Central memory CD8-positive, alpha-beta T cell (primary cell): ENCODE measurements at regions not wholly inside any gene's neighbourhood (a gene's known extent, or its start where the extent isn't known, plus 50 kb on each side); places are given as distances from the start of the nearest gene placed in this dataset.

Experiments used
- ATAC-seq: fragments of 150-1000 bp; cut with Tn5 transposase; replicated peaks from 2 replicates; pipeline ENCODE4 v1.10.0; 2022; ENCODE audit warnings: mild to moderate bottlenecking, moderate FRiP score, moderate number of reproducible peaks; ENCODE audit not compliant: poor library complexity, severe bottlenecking; ENCODE audit errors: extremely low read depth
- DNase-seq, 2 donors: peaks; one replicate each; pipeline ENCODE4 v3.0.0; 2021; ENCODE audit warnings: low spot score in 2 of 2
- H3K27ac Mint-ChIP-seq: one replicate; pipeline ENCODE4 v1.8.0; 2022; ENCODE audit warnings: low read depth, mild to moderate bottlenecking, moderate library complexity, mixed read lengths
- H3K27me3 Mint-ChIP-seq: one replicate; pipeline ENCODE4 v1.8.0; 2022; ENCODE audit warnings: mixed read lengths
- H3K36me3 Mint-ChIP-seq: one replicate; pipeline ENCODE4 v1.8.0; 2022; ENCODE audit warnings: mild to moderate bottlenecking, moderate library complexity, mixed read lengths; ENCODE audit not compliant: insufficient read depth
- H3K4me1 Mint-ChIP-seq: one replicate; pipeline ENCODE4 v1.8.0; 2022; ENCODE audit warnings: mixed read lengths
- H3K4me3 Mint-ChIP-seq: one replicate; pipeline ENCODE4 v1.8.0; 2022; ENCODE audit warnings: mild to moderate bottlenecking, moderate library complexity, mixed read lengths
- H3K9me3 Mint-ChIP-seq: one replicate; pipeline ENCODE4 v1.8.0; 2022; ENCODE audit warnings: mixed read lengths

DNA sequence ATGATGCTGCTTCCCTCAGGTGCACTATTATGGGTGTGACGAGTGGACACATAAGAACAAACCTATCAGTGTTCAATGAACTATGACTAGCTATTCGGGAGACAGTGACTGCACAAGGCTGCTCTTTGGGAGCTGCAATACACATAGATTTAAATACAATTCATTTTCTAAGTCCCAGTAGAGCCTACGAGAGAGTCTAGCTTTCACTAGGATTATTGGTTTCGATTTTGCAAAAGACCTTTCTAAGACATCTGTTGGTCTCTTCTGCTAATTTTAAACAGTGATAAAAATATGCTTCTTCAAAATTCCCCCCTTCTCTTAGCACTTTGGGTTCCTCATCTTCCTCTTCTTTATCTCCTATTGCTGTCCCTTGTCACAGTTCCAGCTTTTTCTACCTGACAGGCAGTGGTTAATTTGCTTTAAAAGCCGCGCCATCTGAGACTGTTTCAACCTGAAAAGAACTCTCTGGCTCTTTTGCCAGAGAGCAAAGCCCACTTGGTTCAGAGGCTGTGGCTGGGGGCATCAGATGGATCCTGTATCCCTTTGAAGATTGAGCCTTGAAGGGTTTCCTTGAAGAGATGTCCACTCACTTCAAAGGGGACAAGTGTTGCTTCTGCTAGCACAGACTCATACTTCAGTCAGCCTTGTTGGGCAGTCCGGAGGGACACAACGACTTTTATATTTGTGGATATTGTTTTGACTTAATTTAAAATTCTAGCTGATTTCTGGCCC lies 241.5 kb downstream of the MAN2A1 start:
- ATAC-seq (no peak), DNase-seq (no peak)
- Mint-ChIP-seq H3K4me1 (peaks cover 14% of the 10 kb centered on the region), H3K4me3 (peak overlapping the region; percentile 56), H3K27ac (no peak overlapping the region), H3K9me3 (no peaks in the 10 kb centered on the region), H3K27me3 (no peaks in the 10 kb centered on the region), H3K36me3 (no peaks in the 10 kb centered on the region)

DNA sequence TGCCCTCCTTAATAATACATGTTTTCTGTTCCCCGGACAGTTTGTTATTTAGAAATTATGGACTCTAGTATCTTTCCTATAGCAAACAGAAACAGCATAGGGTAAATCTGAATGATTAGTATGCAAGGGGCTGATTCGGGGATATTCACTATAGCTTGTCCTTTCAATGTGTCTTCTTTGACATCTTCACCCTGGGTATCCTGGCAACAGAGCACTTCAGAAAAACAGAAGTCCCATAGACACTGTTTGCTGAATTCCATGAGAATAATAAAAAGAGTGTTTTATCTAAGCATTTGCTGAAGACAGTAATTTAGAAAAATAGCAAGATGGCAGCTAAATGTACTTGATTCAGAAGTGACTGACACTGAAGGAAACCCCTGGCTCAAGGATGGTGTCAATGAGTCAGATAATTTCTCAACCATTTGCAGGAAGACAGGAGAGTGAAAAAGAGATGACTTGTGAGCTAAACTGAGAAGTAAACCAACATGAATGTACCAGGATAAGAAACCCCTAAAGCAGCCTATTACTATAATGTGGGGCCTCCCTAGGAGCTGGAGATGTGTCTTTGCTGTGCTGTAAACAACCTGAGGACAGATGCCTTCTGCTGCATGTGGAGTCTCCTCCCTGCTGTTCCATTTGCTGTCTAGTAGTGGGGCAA lies 246.2 kb downstream of the MAN2A1 start:
- H3K9me3 Mint-ChIP-seq = no peaks in the 10 kb centered on the region
- no peak for DNase-seq
- H3K27me3 Mint-ChIP-seq = no peaks in the 10 kb centered on the region
- no peak for ATAC-seq
- H3K27ac Mint-ChIP-seq = no peak overlapping the region
- H3K4me1 Mint-ChIP-seq = peaks cover 20% of the 10 kb centered on the region
- H3K36me3 Mint-ChIP-seq = no peaks in the 10 kb centered on the region
- H3K4me3 Mint-ChIP-seq = no peak overlapping the region

DNA sequence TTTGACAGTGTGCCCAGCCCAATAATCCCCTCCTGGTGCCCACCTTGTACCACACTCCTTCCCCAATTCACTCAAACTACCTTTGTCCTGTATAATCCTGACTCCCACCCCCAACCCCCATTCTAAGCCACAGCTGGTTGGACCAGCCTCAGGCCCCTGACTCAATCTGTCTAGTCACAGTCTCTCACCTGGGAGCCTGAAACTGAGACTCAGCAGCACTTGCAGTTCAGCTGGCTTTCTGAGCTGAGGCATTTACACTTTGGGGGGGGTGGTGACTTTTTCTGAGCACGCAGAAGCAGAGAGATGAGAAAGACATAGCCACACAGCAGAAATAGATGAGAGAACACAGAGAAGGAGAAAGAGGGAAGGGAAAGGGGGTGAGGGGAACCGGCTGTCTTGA lies 247.3 kb downstream of the MAN2A1 start:
- H3K4me1 Mint-ChIP-seq = peaks cover 14% of the 10 kb centered on the region
- H3K27me3 Mint-ChIP-seq = no peaks in the 10 kb centered on the region
- no peaks in the 10 kb centered on the region for H3K9me3 Mint-ChIP-seq
- no peak overlapping the region for H3K27ac Mint-ChIP-seq
- DNase-seq (no peak), ATAC-seq (no peak)
- H3K36me3 Mint-ChIP-seq = no peaks in the 10 kb centered on the region
- H3K4me3 Mint-ChIP-seq = no peak overlapping the region

DNA sequence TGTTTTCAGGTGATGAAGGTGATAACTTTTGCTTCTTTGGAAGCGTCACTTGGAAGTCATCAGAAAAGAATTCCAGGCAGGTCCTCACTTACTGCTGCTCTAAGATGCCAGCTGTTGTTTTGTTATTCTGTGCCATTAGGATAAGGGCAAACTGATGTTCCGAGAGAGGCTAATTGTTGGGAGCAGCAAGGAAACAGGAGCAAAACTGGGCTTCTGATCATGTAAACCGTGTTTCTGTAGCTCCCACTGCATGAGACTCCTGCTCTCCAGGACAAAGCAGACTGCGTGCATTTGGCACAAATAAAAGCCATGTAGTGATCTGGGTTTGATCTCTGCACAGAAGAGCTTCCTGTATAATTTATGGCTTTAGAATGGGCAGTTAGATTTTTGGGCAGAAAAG lies 248.2 kb downstream of the MAN2A1 start:
- Mint-ChIP-seq H3K9me3 (no peaks in the 10 kb centered on the region), H3K4me1 (peaks cover 14% of the 10 kb centered on the region), H3K27me3 (no peaks in the 10 kb centered on the region), H3K27ac (no peak overlapping the region), H3K36me3 (no peaks in the 10 kb centered on the region), H3K4me3 (no peak overlapping the region)
- DNase-seq (no peak), ATAC-seq (no peak)

DNA sequence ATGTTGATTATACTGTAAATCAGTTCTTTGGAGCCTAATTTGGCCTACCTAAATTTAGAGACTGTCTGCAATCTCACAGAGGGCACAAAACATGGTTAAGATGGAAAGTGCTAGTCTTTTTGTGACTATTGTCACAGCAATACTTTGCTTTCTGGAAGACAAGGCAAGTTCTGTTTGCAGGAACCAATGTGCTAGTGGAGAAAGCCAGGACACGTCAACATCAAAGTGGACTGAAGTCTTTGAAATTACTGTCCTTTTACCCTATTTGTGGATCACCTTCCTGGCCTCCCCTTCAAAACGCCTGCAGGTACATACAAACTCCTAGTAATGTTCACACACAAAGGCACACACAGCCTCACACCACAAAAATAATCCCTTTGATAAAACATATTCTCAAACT lies 248.7 kb downstream of the MAN2A1 start:
- Mint-ChIP-seq H3K9me3 (no peaks in the 10 kb centered on the region), H3K27me3 (no peaks in the 10 kb centered on the region)

DNA sequence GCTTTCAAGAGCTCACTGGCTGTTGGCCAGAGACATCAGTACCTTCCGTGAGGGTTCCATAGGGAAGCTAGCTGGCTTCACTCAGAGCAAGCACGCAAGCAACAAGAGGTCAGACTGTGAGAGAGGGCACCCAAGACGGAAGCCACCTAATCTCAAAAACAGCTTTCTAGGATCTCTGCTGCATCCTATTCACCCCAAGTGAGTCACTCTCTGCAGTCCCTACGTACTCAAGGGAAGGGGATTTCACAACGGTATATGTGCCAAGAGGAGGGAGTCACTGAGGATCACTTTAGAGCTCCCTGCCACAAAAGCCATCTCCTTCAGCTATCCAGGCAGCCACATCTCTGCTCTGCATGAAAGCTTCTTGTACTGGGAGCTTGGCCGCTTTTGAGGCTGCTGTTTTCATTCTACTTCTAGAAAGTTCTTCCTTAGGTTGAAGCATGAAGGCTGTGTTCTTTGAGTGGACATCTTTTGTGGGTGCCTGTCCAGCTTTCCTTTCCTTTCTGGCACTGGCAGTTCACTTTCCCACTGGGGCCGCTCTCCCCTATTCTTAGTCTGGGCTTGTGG lies 249.5 kb downstream of the MAN2A1 start:
- Mint-ChIP-seq H3K36me3 (no peaks in the 10 kb centered on the region), H3K27me3 (no peaks in the 10 kb centered on the region), H3K9me3 (no peaks in the 10 kb centered on the region), H3K27ac (no peak overlapping the region), H3K4me1 (peaks cover 14% of the 10 kb centered on the region), H3K4me3 (no peak overlapping the region)
- ATAC-seq (no peak), DNase-seq (no peak)

More for the DNA sequence above, 248.7 kb downstream of the MAN2A1 start:
- no peaks in the 10 kb centered on the region for H3K36me3 Mint-ChIP-seq
- ATAC-seq (no peak), DNase-seq (no peak)
- H3K27ac Mint-ChIP-seq = no peak overlapping the region
- H3K4me3 Mint-ChIP-seq = no peak overlapping the region
- H3K4me1 Mint-ChIP-seq = peaks cover 14% of the 10 kb centered on the region

DNA sequence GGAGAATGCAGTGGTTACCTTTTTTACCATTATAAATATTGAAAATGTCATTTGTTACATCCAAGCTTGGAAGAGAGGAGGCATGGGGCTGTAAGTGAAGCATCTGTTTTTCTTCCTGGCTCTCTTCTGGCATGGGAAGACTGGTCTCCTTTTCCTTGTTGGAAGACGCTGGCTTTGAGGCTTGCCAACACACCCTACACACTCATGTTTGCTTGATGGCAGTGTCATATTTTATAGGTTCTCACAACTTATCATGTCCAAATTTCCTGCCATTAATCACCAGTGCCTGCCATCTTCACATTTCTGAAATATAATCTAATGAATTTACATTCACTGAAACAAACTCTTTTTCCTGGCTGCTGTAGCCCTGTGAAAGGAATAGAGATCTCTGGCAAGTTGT lies 252.9 kb downstream of the MAN2A1 start:
- H3K27me3 Mint-ChIP-seq = peaks cover 10% of the 10 kb centered on the region
- no peaks in the 10 kb centered on the region for H3K9me3 Mint-ChIP-seq
- H3K27ac Mint-ChIP-seq = no peak overlapping the region
- H3K36me3 Mint-ChIP-seq = no peaks in the 10 kb centered on the region
- DNase-seq (no peak), ATAC-seq (no peak)
- no peak overlapping the region for H3K4me3 Mint-ChIP-seq
- H3K4me1 Mint-ChIP-seq = peaks cover 6% of the 10 kb centered on the region

DNA sequence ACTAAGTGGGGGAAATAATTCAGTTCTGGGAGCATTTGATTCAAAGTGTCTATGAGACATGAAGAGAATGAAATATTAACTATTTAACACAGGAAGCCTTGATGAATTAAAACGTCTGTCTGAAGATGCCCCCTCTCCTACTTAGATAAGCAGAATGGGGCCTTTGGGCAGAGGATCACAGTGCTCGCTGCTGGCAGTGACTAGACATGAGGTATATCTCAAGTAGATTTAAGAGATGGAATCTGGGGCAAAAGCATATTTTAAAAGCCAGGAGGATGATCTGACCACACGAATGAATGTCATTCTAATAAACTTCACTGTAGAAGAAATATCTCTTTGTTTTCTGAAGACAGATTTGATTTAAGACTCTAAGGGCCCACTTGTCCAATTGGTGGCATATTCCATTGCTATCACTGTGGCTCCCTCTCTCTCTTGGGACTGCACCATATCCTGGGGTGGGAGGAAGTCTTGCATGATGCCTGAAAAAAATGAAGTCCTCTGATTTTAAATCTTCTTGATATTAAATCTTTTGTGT lies 254.0 kb downstream of the MAN2A1 start:
- DNase-seq = no peak
- H3K4me3 Mint-ChIP-seq = no peak overlapping the region
- H3K36me3 Mint-ChIP-seq = no peaks in the 10 kb centered on the region
- H3K27me3 Mint-ChIP-seq = peaks cover 10% of the 10 kb centered on the region
- no peaks in the 10 kb centered on the region for H3K9me3 Mint-ChIP-seq
- no peak overlapping the region for H3K27ac Mint-ChIP-seq
- peaks cover 6% of the 10 kb centered on the region for H3K4me1 Mint-ChIP-seq
- no peak for ATAC-seq

DNA sequence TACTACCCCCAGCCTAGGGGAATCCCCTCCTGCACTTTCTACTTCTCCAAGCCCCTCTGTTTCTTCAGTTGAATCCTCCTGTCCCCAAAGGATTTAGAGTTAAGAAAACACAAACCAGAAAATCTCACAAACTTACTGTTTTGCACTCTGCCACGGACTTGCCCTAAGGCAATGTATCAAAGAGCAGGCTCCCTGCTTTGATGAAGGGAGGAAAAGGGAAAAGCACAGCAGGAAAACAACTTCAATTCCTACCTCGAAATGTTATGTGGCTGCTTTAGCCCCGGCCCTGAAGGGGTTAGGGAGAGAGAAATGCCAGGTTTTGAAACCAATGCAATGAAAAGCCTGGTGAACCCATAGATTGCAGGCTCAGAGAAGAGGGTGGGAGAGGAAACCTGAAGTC lies 254.7 kb downstream of the MAN2A1 start:
- Mint-ChIP-seq H3K9me3 (no peaks in the 10 kb centered on the region), H3K27me3 (peaks cover 10% of the 10 kb centered on the region), H3K4me3 (no peak overlapping the region), H3K36me3 (no peaks in the 10 kb centered on the region), H3K27ac (no peak overlapping the region), H3K4me1 (peaks cover 6% of the 10 kb centered on the region)
- no peak for DNase-seq
- no peak for ATAC-seq

DNA sequence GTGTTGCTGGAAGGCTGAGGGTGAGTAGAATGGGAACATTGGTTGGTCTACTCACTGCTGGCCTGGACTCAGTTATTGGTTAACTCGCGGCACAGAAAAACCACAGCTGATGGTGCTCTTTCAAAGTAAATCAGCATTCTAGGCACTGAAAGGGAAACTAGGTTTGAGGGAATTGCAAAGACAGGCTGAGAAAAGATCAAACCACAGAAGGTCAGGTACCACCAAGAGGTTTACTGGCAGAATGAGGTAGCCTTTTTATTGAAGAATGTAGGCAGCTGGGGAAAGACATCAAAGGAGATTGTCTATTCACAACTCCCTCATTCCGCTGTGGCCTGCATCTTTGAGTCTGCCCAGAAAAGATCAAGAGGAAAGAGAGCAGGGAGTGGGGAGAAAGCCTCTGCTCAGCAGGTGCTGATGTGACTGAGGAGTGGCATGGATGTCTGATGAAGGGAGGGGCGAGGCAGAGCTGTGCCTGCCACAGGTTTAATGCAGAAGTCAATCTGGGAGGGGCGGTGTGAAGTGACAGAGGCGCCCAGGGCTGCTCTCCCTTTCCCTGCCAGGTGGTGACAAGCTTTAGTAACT lies 255.5 kb downstream of the MAN2A1 start:
- H3K4me1 Mint-ChIP-seq = peaks cover 6% of the 10 kb centered on the region
- peaks cover 10% of the 10 kb centered on the region for H3K27me3 Mint-ChIP-seq
- H3K9me3 Mint-ChIP-seq = no peaks in the 10 kb centered on the region

DNA sequence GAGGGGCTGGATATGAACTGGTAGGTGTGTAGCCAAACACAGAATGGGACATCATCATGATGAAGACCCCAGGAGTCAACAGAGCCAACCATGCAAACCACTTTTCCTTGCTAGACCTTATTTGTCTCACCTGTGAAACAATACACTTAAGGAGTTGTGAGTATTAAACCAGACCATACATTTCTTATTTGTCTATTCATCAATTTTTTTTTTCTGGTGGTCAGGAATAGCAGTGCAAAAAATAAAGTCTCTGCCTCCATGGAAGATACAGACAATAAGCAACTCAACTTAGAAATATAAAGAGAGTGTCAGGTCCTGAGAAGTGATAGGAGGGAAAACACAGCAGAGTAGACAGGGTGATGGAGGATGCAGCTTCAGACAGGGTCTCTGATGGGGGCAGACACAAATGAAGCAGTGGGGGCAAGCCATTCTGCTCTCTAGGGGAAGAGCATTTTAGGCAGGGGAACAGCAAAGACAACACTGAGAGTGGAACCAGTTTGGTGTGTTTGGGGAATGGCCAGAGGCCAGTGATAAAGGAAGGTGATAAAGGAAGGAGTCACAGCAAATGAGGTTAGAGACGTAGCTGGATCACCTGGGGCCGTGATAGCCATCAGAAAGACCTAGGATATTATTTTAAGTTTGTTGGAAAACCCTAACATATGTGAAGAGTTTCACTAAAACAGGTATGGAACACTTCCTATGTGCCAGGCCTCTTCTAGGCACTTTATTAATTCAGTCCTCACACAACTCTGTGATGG lies 256.2 kb downstream of the MAN2A1 start:
- peaks cover 6% of the 10 kb centered on the region for H3K4me1 Mint-ChIP-seq
- no peak for DNase-seq
- no peak for ATAC-seq
- H3K9me3 Mint-ChIP-seq = no peaks in the 10 kb centered on the region
- peaks cover 10% of the 10 kb centered on the region for H3K27me3 Mint-ChIP-seq
- no peak overlapping the region for H3K4me3 Mint-ChIP-seq
- no peaks in the 10 kb centered on the region for H3K36me3 Mint-ChIP-seq
- H3K27ac Mint-ChIP-seq = peak overlapping the region; percentile 64

More for the DNA sequence above, 255.5 kb downstream of the MAN2A1 start:
- no peaks in the 10 kb centered on the region for H3K36me3 Mint-ChIP-seq
- ATAC-seq (no peak), DNase-seq (no peak)
- H3K4me3 Mint-ChIP-seq = no peak overlapping the region
- H3K27ac Mint-ChIP-seq = peak overlapping the region; percentile 64

DNA sequence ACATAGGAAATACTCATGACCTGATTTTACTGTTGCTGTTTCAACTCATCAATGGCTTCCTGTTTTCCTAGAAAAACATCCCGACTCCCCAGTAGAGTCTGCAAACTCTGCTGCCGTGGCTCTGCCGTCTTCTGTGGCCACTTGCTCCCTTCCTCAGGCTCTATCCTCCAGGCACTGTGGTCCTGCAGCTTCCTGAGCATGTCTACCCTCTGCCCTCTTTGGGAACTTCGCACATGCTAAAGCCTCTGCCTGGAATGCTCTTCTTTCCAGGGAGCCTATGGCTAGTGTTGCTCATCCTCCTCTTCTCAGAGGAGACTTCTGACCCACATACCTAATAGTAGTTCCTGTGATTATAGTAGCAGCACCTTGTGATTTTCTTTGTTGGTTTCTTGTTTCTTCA lies 256.9 kb downstream of the MAN2A1 start:
- Mint-ChIP-seq H3K27me3 (peaks cover 10% of the 10 kb centered on the region), H3K9me3 (no peaks in the 10 kb centered on the region), H3K36me3 (no peaks in the 10 kb centered on the region), H3K27ac (no peak overlapping the region), H3K4me3 (no peak overlapping the region), H3K4me1 (peaks cover 6% of the 10 kb centered on the region)
- DNase-seq (no peak), ATAC-seq (no peak)
